ENCODE measurements at regions not wholly inside any gene's neighbourhood (a gene's known extent, or its start where the extent isn't known, plus 50 kb on each side); places are given as distances from the start of the nearest gene placed in this dataset.

- DNase-seq, result no peak
- Histone ChIP-seq H3K27me3 (no peaks in the 10 kb centered on the region), H3K4me1 (no peaks in the 10 kb centered on the region), H3K9me3 (no peaks in the 10 kb centered on the region), H3K36me3 (no peaks in the 10 kb centered on the region), H3K27ac (no peak overlapping the region), H3K4me3 (no peak overlapping the region)
- 87 to 97% methylated on average over 1 of the region's 1 CpG for WGBS, 2 donors
- TF ChIP-seq POLR2A (IDR thresholded peaks at IDR 0.05), result no peak
- intact Hi-C loops (cut with DNase I), result no loop called here
Measured at GRCh38 chrX:4787971-4788370, 1074.5 kb upstream of the PRKX start.

- Histone ChIP-seq H3K4me1 (no peaks in the 10 kb centered on the region), H3K9me3 (no peaks in the 10 kb centered on the region), H3K27ac (no peak overlapping the region), H3K36me3 (no peaks in the 10 kb centered on the region), H3K4me3 (no peak overlapping the region), H3K27me3 (no peaks in the 10 kb centered on the region)
- WGBS, 2 donors, result 83 to 90% methylated on average over 2 of the region's 2 CpGs
- intact Hi-C loops (cut with DNase I), result no loop called here
- TF ChIP-seq CTCF (IDR thresholded peaks at IDR 0.05), result no peak
- no peak for TF ChIP-seq POLR2AphosphoS5 (IDR thresholded peaks at IDR 0.05)
- TF ChIP-seq POLR2A (IDR thresholded peaks at IDR 0.05), result no peak
- no peak for TF ChIP-seq EP300 (IDR thresholded peaks at IDR 0.05)
- no peak for DNase-seq
Measured at GRCh38 chrX:4764888-4765287, 1051.4 kb upstream of the PRKX start.

GRCh38 chrX:4762196-4762595 is 1048.7 kb upstream of the PRKX start:
- intact Hi-C loops (cut with DNase I), result no loop called here
- Histone ChIP-seq H3K36me3 (no peaks in the 10 kb centered on the region), H3K27me3 (no peaks in the 10 kb centered on the region), H3K9me3 (no peaks in the 10 kb centered on the region), H3K4me1 (no peaks in the 10 kb centered on the region), H3K27ac (no peak overlapping the region), H3K4me3 (no peak overlapping the region)
- 90 to 97% methylated on average over 3 of the region's 3 CpGs for WGBS, 2 donors
- DNase-seq, result no peak
- TF ChIP-seq CTCF (IDR thresholded peaks at IDR 0.05), result no peak
- no peak for TF ChIP-seq POLR2A (IDR thresholded peaks at IDR 0.05)
- TF ChIP-seq EP300 (IDR thresholded peaks at IDR 0.05), result no peak
- TF ChIP-seq POLR2AphosphoS5 (IDR thresholded peaks at IDR 0.05), result no peak

GRCh38 chrX:4754878-4755604 is 1041.6 kb upstream of the PRKX start:
- Histone ChIP-seq H3K36me3 (no peaks in the 10 kb centered on the region), H3K27ac (no peak overlapping the region), H3K27me3 (no peaks in the 10 kb centered on the region), H3K9me3 (no peaks in the 10 kb centered on the region), H3K4me1 (no peaks in the 10 kb centered on the region), H3K4me3 (no peak overlapping the region)
- TF ChIP-seq POLR2A (IDR thresholded peaks at IDR 0.05), result no peak
- no peak for TF ChIP-seq POLR2AphosphoS5 (IDR thresholded peaks at IDR 0.05)
- no peak for TF ChIP-seq EP300 (IDR thresholded peaks at IDR 0.05)
- TF ChIP-seq CTCF (IDR thresholded peaks at IDR 0.05), result no peak
- WGBS, 2 donors, result 50 to 66% methylated on average over 8 of the region's 8 CpGs
- intact Hi-C loops (cut with DNase I), result no loop called here
- DNase-seq, result no peak

GRCh38 chrX:4741024-4741423 is 1027.6 kb upstream of the PRKX start:
- intact Hi-C loops (cut with DNase I), result no loop called here
- H3K4me3 ChIP-seq, result no peak overlapping the region
- H3K36me3 ChIP-seq, result no peaks in the 10 kb centered on the region
- H3K27me3 ChIP-seq, result no peaks in the 10 kb centered on the region
- H3K27ac ChIP-seq, result no peak overlapping the region
- DNase-seq, result no peak
- no peak for TF ChIP-seq POLR2AphosphoS5 (IDR thresholded peaks at IDR 0.05)
- no peak for TF ChIP-seq EP300 (IDR thresholded peaks at IDR 0.05)
- no peaks in the 10 kb centered on the region for H3K9me3 ChIP-seq
- no peaks in the 10 kb centered on the region for H3K4me1 ChIP-seq
- WGBS, 2 donors, result 58 to 77% methylated on average over 5 of the region's 5 CpGs

- TF ChIP-seq CTCF (IDR thresholded peaks at IDR 0.05), result no peak
- TF ChIP-seq POLR2A (IDR thresholded peaks at IDR 0.05), result no peak
- no peak for TF ChIP-seq POLR2AphosphoS5 (IDR thresholded peaks at IDR 0.05)
- no peak for TF ChIP-seq EP300 (IDR thresholded peaks at IDR 0.05)
- H3K9me3 ChIP-seq, result no peaks in the 10 kb centered on the region
- no peak overlapping the region for H3K4me3 ChIP-seq
- no peaks in the 10 kb centered on the region for H3K36me3 ChIP-seq
- no peak overlapping the region for H3K27ac ChIP-seq
- no peaks in the 10 kb centered on the region for H3K4me1 ChIP-seq
- H3K27me3 ChIP-seq, result no peaks in the 10 kb centered on the region
- WGBS, 2 donors, result 96% methylated on average over 2 of the region's 2 CpGs
- intact Hi-C loops (cut with DNase I), result no loop called here
- no peak for DNase-seq
Measured at GRCh38 chrX:4735299-4735698, 1021.9 kb upstream of the PRKX start.

Data from sigmoid colon (tissue), 6 donors.